SK-N-SH treated with all-trans-retinoic acid at 6 μM for 48 hours (cell line): ENCODE measurements at regions not wholly inside any gene's neighbourhood (a gene's known extent, or its start where the extent isn't known, plus 50 kb on each side); places are given as distances from the start of the nearest gene placed in this dataset.

ENCODE experiments used
- ATAC-seq: fragments of 200-7000 bp; cut with Tn5 transposase; 3 replicates; pipeline ENCODE4 v1.9.1; 2020; ENCODE audit warnings: mild to moderate bottlenecking, moderate library complexity
- ARNTL ChIP-seq: fragments of 450-650 bp; formaldehyde crosslinking; IDR thresholded peaks from 2 replicates; pipeline ENCODE4 v1.5.0; 2020; ENCODE audit warnings: low read depth, mild to moderate bottlenecking, moderate library complexity, borderline replicate concordance
- CSDC2 ChIP-seq: fragments of 250-450 bp; sonication (Bioruptor Pico); IDR thresholded peaks from 2 replicates; pipeline ENCODE4 v1.5.0; 2020; ENCODE audit warnings: mild to moderate bottlenecking, moderate library complexity
- CSRNP3 ChIP-seq: fragments of 250-450 bp; sonication (Bioruptor Pico); IDR thresholded peaks from 2 replicates; pipeline ENCODE4 v1.5.1; 2021; ENCODE audit warnings: mild to moderate bottlenecking, moderate library complexity
- ISL1 ChIP-seq: fragments of 250-450 bp; sonication (Bioruptor Pico); IDR thresholded peaks from 2 replicates; pipeline ENCODE4 v2.1.2; 2022; ENCODE audit warnings: mild to moderate bottlenecking, moderate library complexity
- POU6F1 ChIP-seq: fragments of 250-450 bp; sonication (Bioruptor Pico); IDR thresholded peaks from 2 replicates; pipeline ENCODE4 v1.8.0; 2021; ENCODE audit warnings: low read depth, mild to moderate bottlenecking, moderate library complexity, borderline replicate concordance
- SNAI2 ChIP-seq: fragments of 250-450 bp; sonication (Bioruptor Pico); IDR thresholded peaks from 2 replicates; pipeline ENCODE4 v1.5.0; 2020; ENCODE audit warnings: mild to moderate bottlenecking, moderate library complexity
- TSHZ2 ChIP-seq: fragments of 250-450 bp; sonication (Bioruptor Pico); IDR thresholded peaks from 2 replicates; pipeline ENCODE4 v1.5.0; 2020; ENCODE audit warnings: mild to moderate bottlenecking, moderate library complexity
- ZC3H10 ChIP-seq: fragments of 250-450 bp; sonication (Bioruptor Pico); IDR thresholded peaks from 2 replicates; pipeline ENCODE4 v1.5.1; 2021; ENCODE audit warnings: mild to moderate bottlenecking, moderate library complexity
- ZFP30 ChIP-seq: fragments of 450-650 bp; formaldehyde crosslinking; IDR thresholded peaks from 2 replicates; pipeline ENCODE4 v1.5.0; 2022; ENCODE audit warnings: mild to moderate bottlenecking, moderate library complexity
- ZNF565 ChIP-seq: fragments of 450-650 bp; formaldehyde crosslinking; conservative IDR thresholded peaks from 2 replicates; pipeline ENCODE4 v1.5.0; 2020; ENCODE audit warnings: low read depth, mild to moderate bottlenecking, moderate library complexity
- ZNF8 ChIP-seq: fragments of 450-650 bp; formaldehyde crosslinking; IDR thresholded peaks from 2 replicates; pipeline ENCODE4 v1.5.0; 2020; ENCODE audit warnings: mild to moderate bottlenecking, moderate library complexity

GRCh38 chr5:87116825-87117512, 150.7 kb upstream of the RASA1 start (continued):
- no peak for TF ChIP-seq SNAI2

GRCh38 chr5:87119588-87119987, 148.1 kb upstream of the RASA1 start:
- TF ChIP-seq CSDC2 (no peak), ZNF8 (CRISPR knock-in tag) (no peak), ZC3H10 (CRISPR knock-in tag) (no peak), CSRNP3 (CRISPR knock-in tag) (no peak), POU6F1 (CRISPR knock-in tag) (no peak), ZNF565 (CRISPR knock-in tag) (no peak), SNAI2 (no peak), TSHZ2 (CRISPR knock-in tag) (no peak)
- no peak for ATAC-seq

- no peak for TF ChIP-seq ARNTL (CRISPR knock-in tag)
- 0 out of 2 replicates have a peak, but pooled peaks have one; percentile 62 for TF ChIP-seq CSDC2
- ATAC-seq: peak; percentile 85
Observed at GRCh38 chr5:87120518-87121303, 147.0 kb upstream of the RASA1 start.

- ATAC-seq: peak; percentile 90
- TF ChIP-seq ZFP30 (CRISPR knock-in tag): 0 out of 2 replicates have a peak, but pooled peaks have one; percentile 17
- TF ChIP-seq POU6F1 (CRISPR knock-in tag): no peak; the same call in 1 of the 2 replicates
- no peak for TF ChIP-seq ZNF565 (CRISPR knock-in tag)
- no peak for TF ChIP-seq TSHZ2 (CRISPR knock-in tag)
- TF ChIP-seq ISL1 (CRISPR knock-in tag): no peak
Observed at GRCh38 chr5:87121304-87122150, 146.2 kb upstream of the RASA1 start.
